Peyer's patch (tissue), 4 donors: ENCODE measurements at regions not wholly inside any gene's neighbourhood (a gene's known extent, or its start where the extent isn't known, plus 50 kb on each side); places are given as distances from the start of the nearest gene placed in this dataset.

Experiments
- DNase-seq, 3 donors: peaks; one replicate each; pipeline ENCODE4 v3.0.0-alpha.2; 2017 to 2019
- H3K27ac ChIP-seq, 4 donors: fragments of 200-600 bp; sonication (generic); one replicate each; pipeline ENCODE4 v1.5.1; 2016 to 2019
- H3K27me3 ChIP-seq, 2 donors: fragments of 200-600 bp; sonication (generic); one replicate each; pipeline ENCODE4 v1.5.1; 2019
- H3K36me3 ChIP-seq, 3 donors: fragments of 200-600 bp; sonication (generic); one replicate each; pipeline ENCODE4 v1.5.1; 2016 to 2019
- H3K4me1 ChIP-seq, 4 donors: fragments of 200-600 bp; sonication (generic); one replicate each; pipeline ENCODE4 v1.5.1; 2016 to 2019
- H3K4me3 ChIP-seq, 4 donors: fragments of 200-600 bp; sonication (generic); 1 replicate in 3 of 4; 2 replicates in 1 of 4; pipeline ENCODE4 v1.5.1; 2016 to 2019; ENCODE audit warnings: mild to moderate bottlenecking in 1 of 4
- H3K9me3 ChIP-seq, 4 donors: fragments of 200-600 bp; sonication (generic); one replicate each; pipeline ENCODE4 v1.5.1; 2016 to 2019; ENCODE audit warnings: mild to moderate bottlenecking in 1 of 4
- CTCF ChIP-seq, 6 experiments: fragments of 450-650 bp in 4 of 6; fragments of 200-600 bp in 2 of 6; sonication (generic) in 1 of 6; IDR thresholded peaks; one replicate each; pipeline ENCODE4 v1.5.1; 2017 to 2019; ENCODE audit warnings: antibody characterized with exemption in 6 of 6, mild to moderate bottlenecking in 3 of 6, moderate library complexity in 1 of 6
- POLR2A ChIP-seq, 2 donors: fragments of 450-650 bp; IDR thresholded peaks; one replicate each; pipeline ENCODE4 v1.5.1; 2017; ENCODE audit warnings: antibody characterized with exemption in 2 of 2, mild to moderate bottlenecking in 2 of 2, moderate library complexity in 2 of 2

DNA sequence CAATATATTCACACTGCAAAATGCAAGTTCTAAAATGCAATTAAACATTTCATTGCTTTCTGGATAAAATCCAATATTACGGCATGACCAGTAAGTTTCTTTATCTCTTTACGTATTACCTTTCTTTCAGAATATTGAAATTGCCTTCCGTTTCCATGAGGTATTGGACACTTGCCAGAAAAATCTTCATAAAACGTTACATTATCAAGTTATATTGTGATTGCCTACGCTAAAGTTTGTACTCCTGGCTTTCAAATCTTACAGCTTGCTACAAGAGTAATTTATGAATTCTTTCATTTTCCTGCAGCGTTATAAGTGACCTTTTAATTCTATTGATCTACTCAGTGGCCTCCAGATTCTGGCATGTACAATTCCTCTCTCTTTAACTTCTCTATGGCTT is 1349.3 kb downstream of the OTOL1 start:
- Histone ChIP-seq H3K4me3 (no peak overlapping the region), H3K27ac (no peak overlapping the region), H3K27me3 (no peaks in the 10 kb centered on the region), H3K9me3 (no peaks in the 10 kb centered on the region), H3K36me3 (no peaks in the 10 kb centered on the region), H3K4me1 (no peaks in the 10 kb centered on the region)
- DNase-seq = no peak
- no peak for TF ChIP-seq CTCF (IDR thresholded peaks at IDR 0.05)
- TF ChIP-seq POLR2A (IDR thresholded peaks at IDR 0.05) = no peak

DNA sequence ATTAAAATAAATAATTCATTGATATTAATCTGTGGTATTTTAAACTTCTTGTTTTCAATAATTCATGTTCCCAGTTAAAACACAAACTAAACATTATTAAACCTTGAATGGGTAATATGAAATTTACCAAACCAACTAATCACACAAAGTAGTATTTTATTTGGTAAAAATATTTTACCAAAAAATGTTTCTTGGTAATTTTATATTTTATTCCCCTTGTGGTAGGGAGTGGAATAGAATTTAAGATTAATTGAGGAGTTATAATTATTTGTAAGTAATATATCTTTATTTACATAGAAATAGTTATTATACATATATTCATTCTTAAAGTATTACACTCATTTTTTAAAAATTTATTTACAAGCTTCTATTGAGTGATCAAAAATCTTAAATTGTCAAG is 1350.9 kb downstream of the OTOL1 start:
- no peak for TF ChIP-seq POLR2A (IDR thresholded peaks at IDR 0.05)
- TF ChIP-seq CTCF (IDR thresholded peaks at IDR 0.05) = no peak
- Histone ChIP-seq H3K27ac (no peak overlapping the region), H3K27me3 (no peaks in the 10 kb centered on the region), H3K36me3 (no peaks in the 10 kb centered on the region), H3K9me3 (no peaks in the 10 kb centered on the region), H3K4me3 (no peak overlapping the region), H3K4me1 (no peaks in the 10 kb centered on the region)
- no peak for DNase-seq

- H3K27ac ChIP-seq = no peak overlapping the region
- no peaks in the 10 kb centered on the region for H3K36me3 ChIP-seq
- TF ChIP-seq POLR2A (IDR thresholded peaks at IDR 0.05) (no peak), CTCF (IDR thresholded peaks at IDR 0.05) (no peak)
- H3K27me3 ChIP-seq = no peaks in the 10 kb centered on the region
- no peak overlapping the region for H3K4me3 ChIP-seq
- DNase-seq = no peak
- no peaks in the 10 kb centered on the region for H3K9me3 ChIP-seq
- no peaks in the 10 kb centered on the region for H3K4me1 ChIP-seq
Observed at GRCh38 chr3:162863579-162863978, 1367.0 kb downstream of the OTOL1 start.

- TF ChIP-seq POLR2A (IDR thresholded peaks at IDR 0.05) (no peak), CTCF (IDR thresholded peaks at IDR 0.05) (no peak)
- Histone ChIP-seq H3K36me3 (no peaks in the 10 kb centered on the region), H3K9me3 (no peaks in the 10 kb centered on the region), H3K27ac (no peak overlapping the region), H3K4me1 (no peaks in the 10 kb centered on the region), H3K4me3 (no peak overlapping the region), H3K27me3 (no peaks in the 10 kb centered on the region)
- DNase-seq = no peak
Observed at GRCh38 chr3:162865466-162865865, 1368.9 kb downstream of the OTOL1 start.

GRCh38 chr3:162879021-162879562 is 1382.5 kb downstream of the OTOL1 start:
- Histone ChIP-seq H3K36me3 (no peaks in the 10 kb centered on the region), H3K4me3 (no peak overlapping the region), H3K9me3 (no peaks in the 10 kb centered on the region), H3K4me1 (no peaks in the 10 kb centered on the region), H3K27me3 (no peaks in the 10 kb centered on the region), H3K27ac (no peak overlapping the region)
- TF ChIP-seq POLR2A (IDR thresholded peaks at IDR 0.05) (no peak), CTCF (IDR thresholded peaks at IDR 0.05) (no peak)
- no peak for DNase-seq

DNA sequence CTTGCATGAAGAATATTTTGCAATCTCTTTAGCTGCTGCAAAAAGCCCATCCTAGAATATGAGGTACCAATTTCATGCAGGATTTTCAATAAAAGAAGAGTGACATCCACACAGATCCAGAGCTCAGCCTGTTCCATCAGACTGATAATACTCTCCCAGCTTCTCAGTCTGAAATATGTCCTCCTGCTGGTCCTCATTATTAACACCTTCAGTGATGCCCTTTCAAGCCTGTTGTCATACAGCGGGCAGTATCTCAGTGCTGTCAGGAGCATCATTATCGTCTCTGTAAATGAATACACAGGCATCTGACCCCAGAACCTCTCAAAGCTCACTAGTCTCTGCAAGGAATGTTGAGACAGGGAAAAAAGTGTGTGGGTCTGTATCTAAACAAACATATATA is 1387.8 kb downstream of the OTOL1 start:
- TF ChIP-seq CTCF (IDR thresholded peaks at IDR 0.05) (no peak), POLR2A (IDR thresholded peaks at IDR 0.05) (no peak)
- no peaks in the 10 kb centered on the region for H3K36me3 ChIP-seq
- no peaks in the 10 kb centered on the region for H3K9me3 ChIP-seq
- no peak for DNase-seq
- H3K27me3 ChIP-seq = no peaks in the 10 kb centered on the region
- no peak overlapping the region for H3K27ac ChIP-seq
- H3K4me1 ChIP-seq = no peaks in the 10 kb centered on the region
- no peak overlapping the region for H3K4me3 ChIP-seq
